GM19438 (cell line): ENCODE measurements at regions not wholly inside any gene's neighbourhood (a gene's known extent, or its start where the extent isn't known, plus 50 kb on each side); places are given as distances from the start of the nearest gene placed in this dataset.

Experiments
- ATAC-seq: cut with Tn5 transposase; IDR thresholded peaks from one replicate; pipeline ENCODE4 v1.9.1; 2021; ENCODE audit warnings: low read depth; ENCODE audit not compliant: unreplicated experiment

GRCh38 chr7:35401217-35401879 is 147.4 kb upstream of the TBX20 start:
- ATAC-seq: no peak

GRCh38 chr7:35399840-35400239 is 145.9 kb upstream of the TBX20 start:
- no peak for ATAC-seq

GRCh38 chr7:35399216-35399615 is 145.3 kb upstream of the TBX20 start:
- ATAC-seq: no peak

GRCh38 chr7:35398518-35398917 is 144.6 kb upstream of the TBX20 start:
- ATAC-seq: no peak

- no peak for ATAC-seq
Observed at GRCh38 chr7:35390146-35390545, 136.2 kb upstream of the TBX20 start.

GRCh38 chr7:35389636-35390035 is 135.7 kb upstream of the TBX20 start:
- ATAC-seq: no peak

- no peak for ATAC-seq
Observed at GRCh38 chr7:35386816-35387706, 133.2 kb upstream of the TBX20 start.

- ATAC-seq: no peak
Observed at GRCh38 chr7:35386082-35386815, 132.3 kb upstream of the TBX20 start.

- ATAC-seq: no peak
Observed at GRCh38 chr7:35384761-35385700, 131.1 kb upstream of the TBX20 start.

- ATAC-seq: no peak
Observed at GRCh38 chr7:35380739-35381224, 126.9 kb upstream of the TBX20 start.

GRCh38 chr7:35379481-35379880 is 125.6 kb upstream of the TBX20 start:
- no peak for ATAC-seq

GRCh38 chr7:35375516-35375915 is 121.6 kb upstream of the TBX20 start:
- no peak for ATAC-seq

- ATAC-seq: no peak
Observed at GRCh38 chr7:35374858-35375257, 121.0 kb upstream of the TBX20 start.

- no peak for ATAC-seq
Observed at GRCh38 chr7:35371221-35371620, 117.3 kb upstream of the TBX20 start.

GRCh38 chr7:35370687-35371086 is 116.8 kb upstream of the TBX20 start:
- ATAC-seq: no peak

- ATAC-seq: no peak
Observed at GRCh38 chr7:35366167-35367155, 112.6 kb upstream of the TBX20 start.

GRCh38 chr7:35365523-35365922 is 111.6 kb upstream of the TBX20 start:
- ATAC-seq: peak; percentile 68

- ATAC-seq: no peak
Observed at GRCh38 chr7:35362341-35362740, 108.4 kb upstream of the TBX20 start.

- no peak for ATAC-seq
Observed at GRCh38 chr7:35359423-35359822, 105.5 kb upstream of the TBX20 start.
